GM12878 (cell line): ENCODE measurements at regions not wholly inside any gene's neighbourhood (a gene's known extent, or its start where the extent isn't known, plus 50 kb on each side); places are given as distances from the start of the nearest gene placed in this dataset.

ENCODE experiments used
- ATAC-seq: fragments of 200-7000 bp; cut with Tn5 transposase; 3 replicates; pipeline ENCODE4 v1.9.1; 2020; ENCODE audit warnings: mild to moderate bottlenecking, moderate library complexity
- BruUV-seq: library from RNA; stranded (reverse); fragments of 400-500 nt; replicated peaks from 2 replicates; lab custom pipeline; 2021; lab: Mats Ljungman, UMichigan
- CTCF ChIA-PET: fragments of 300-600 bp; sonication (Branson Sonifier 250); formaldehyde crosslinking; extraction: SDS; loops from one replicate; lab custom pipeline; 2021; ENCODE audit warnings: inconsistent platforms; lab: Yijun Ruan, JAX
- POLR2A ChIA-PET: fragments of 350-600 bp; formaldehyde crosslinking; extraction: SDS; loops from one replicate; lab custom pipeline; 2021; ENCODE audit warnings: inconsistent platforms; lab: Charles Lee
- RAD21 ChIA-PET: fragments of 300-600 bp; sonication (Branson Sonifier 250); formaldehyde crosslinking; loops from one replicate; lab custom pipeline; 2023; ENCODE audit warnings: antibody characterized with exemption; ENCODE audit not compliant: unreplicated experiment; lab: Charles Lee
- SMC1A ChIA-PET: fragments of 300-600 bp; sonication (Branson Sonifier 250); formaldehyde crosslinking; loops from one replicate; lab custom pipeline; 2023; ENCODE audit not compliant: unreplicated experiment, uncharacterized antibody; lab: Charles Lee
- DNase-seq: peaks from one replicate; pipeline ENCODE4 v3.0.0-alpha.2; 2011; ENCODE audit warnings: low read depth, low spot score
- FAIRE-seq: peaks from 3 replicates; lab custom pipeline; 2011; peaks lifted over from hg19 to GRCh38; lab: Jason Lieb, UNC
- H2AFZ ChIP-seq: 2 replicates; pipeline ENCODE4 v1.6.0; 2011; ENCODE audit warnings: low read depth, low read length, control low read depth; ENCODE audit not compliant: control insufficient read depth
- H3K27ac ChIP-seq: 2 replicates; pipeline ENCODE4 v1.5.1; 2011; ENCODE audit warnings: control low read depth; ENCODE audit not compliant: control insufficient read depth, insufficient read depth
- H3K27me3 ChIP-seq, 2 experiments: replicated peaks in 1 of 2; 2 replicates each; pipeline versions ENCODE4 v1.6.0 to v1.6.1; 2011; ENCODE audit warnings: low read length in 1 of 2; ENCODE audit not compliant: control insufficient read depth in 2 of 2, insufficient read depth in 2 of 2
- H3K36me3 ChIP-seq, 2 experiments: 2 replicates each; pipeline ENCODE4 v1.5.1; 2011; ENCODE audit warnings: low read length in 1 of 2; ENCODE audit not compliant: control insufficient read depth in 2 of 2, insufficient read depth in 2 of 2
- H3K4me1 ChIP-seq: 2 replicates; pipeline ENCODE4 v1.6.1; 2011; ENCODE audit warnings: mild to moderate bottlenecking, low read length, moderate library complexity, mixed read lengths; ENCODE audit not compliant: control insufficient read depth, insufficient read depth
- H3K4me2 ChIP-seq: 2 replicates; pipeline ENCODE4 v1.6.0; 2011; ENCODE audit warnings: control low read depth; ENCODE audit not compliant: control insufficient read depth, insufficient read depth
- H3K4me3 ChIP-seq: fragments of 200-600 bp; sonication (generic); 2 replicates; pipeline ENCODE4 v1.5.1; 2016
- H3K79me2 ChIP-seq: 2 replicates; pipeline ENCODE4 v1.6.0; 2011; ENCODE audit warnings: low read length; ENCODE audit not compliant: control insufficient read depth, insufficient read depth
- H3K9ac ChIP-seq: 2 replicates; pipeline ENCODE4 v1.8.0; 2011; ENCODE audit warnings: low read length, control low read depth, mixed read lengths; ENCODE audit not compliant: control insufficient read depth, insufficient read depth
- H3K9me3 ChIP-seq: replicated peaks from 3 replicates; pipeline ENCODE4 v1.5.1; 2011; ENCODE audit warnings: mild to moderate bottlenecking, low read length; ENCODE audit not compliant: control insufficient read depth, insufficient read depth
- H4K20me1 ChIP-seq: 2 replicates; pipeline ENCODE4 v1.6.0; 2011; ENCODE audit not compliant: control insufficient read depth, insufficient read depth
- ASH2L ChIP-seq: fragments of 300-600, 200-600 bp; sonication (generic); IDR thresholded peaks from 2 replicates; pipeline ENCODE4 v1.6.1; 2017; ENCODE audit warnings: low read depth, mild to moderate bottlenecking, borderline replicate concordance
- CBX3 ChIP-seq: fragments of 200-600 bp; sonication (generic); IDR thresholded peaks from 2 replicates; pipeline ENCODE4 v1.6.1; 2016; ENCODE audit warnings: low read depth, borderline replicate concordance
- DPF2 ChIP-seq: fragments of 450-650 bp; IDR thresholded peaks from 2 replicates; pipeline ENCODE4 v1.6.1; 2017; ENCODE audit warnings: mild to moderate bottlenecking
- EZH2 ChIP-seq: IDR thresholded peaks from 2 replicates; pipeline ENCODE4 v1.6.1; 2012; ENCODE audit warnings: low read depth, mild to moderate bottlenecking, control low read depth, inconsistent platforms, low read length, borderline replicate concordance; ENCODE audit not compliant: control insufficient read depth
- GATAD2B ChIP-seq: fragments of 450-650 bp; conservative IDR thresholded peaks from 2 replicates; pipeline ENCODE4 v1.6.1; 2017; ENCODE audit warnings: low read depth, mild to moderate bottlenecking, moderate library complexity
- NR2C2 ChIP-seq: IDR thresholded peaks from 2 replicates; pipeline ENCODE4 v1.6.1; 2011; ENCODE audit warnings: borderline replicate concordance, low read depth; ENCODE audit not compliant: control insufficient read depth, insufficient read length
- POLR2A ChIP-seq: IDR thresholded peaks from 2 replicates; pipeline ENCODE4 v1.6.1; 2011; ENCODE audit warnings: low read depth, mild to moderate bottlenecking, low read length
- SMAD1 ChIP-seq: fragments of 450-650 bp; IDR thresholded peaks from 2 replicates; pipeline ENCODE4 v1.6.1; 2018; ENCODE audit warnings: mild to moderate bottlenecking, low read depth; ENCODE audit not compliant: partially characterized antibody
- SREBF1 ChIP-seq: IDR thresholded peaks from 2 replicates; pipeline ENCODE4 v1.6.1; 2012; ENCODE audit warnings: mild to moderate bottlenecking, low read length
- WGBS: methylation state at CpG from one replicate; pipeline ENCODE4 v1.1.6; 2016; ENCODE audit warnings: low lambda C conversion rate; ENCODE audit not compliant: insufficient replicate concordance, insufficient coverage; ENCODE audit errors: missing lambda C conversion rate; 5-methylcytosine and 5-hydroxymethylcytosine counted together
- in situ Hi-C: fragments of 300-500 bp; cut with MboI; formaldehyde crosslinking; loops from 9 replicates; pipeline ENCODE4 v1.14.3; 2018; ENCODE audit warnings: mixed read lengths
- intact Hi-C: fragments of 100-400 bp; cut with micrococcal nuclease; formaldehyde crosslinking; loops from one replicate; pipeline ENCODE4 v1.14.2; 2022; ENCODE audit not compliant: unreplicated experiment
- TF ChIP-seq, protein P1 (sequence below): fragments of 450-650 bp; conservative IDR thresholded peaks from 2 replicates; pipeline ENCODE4 v1.6.1; 2017; ENCODE audit warnings: mild to moderate bottlenecking, moderate library complexity
- TF ChIP-seq, protein P2 (sequence below): IDR thresholded peaks from 2 replicates; pipeline ENCODE4 v1.6.1; 2011; ENCODE audit warnings: borderline replicate concordance, low read depth, mild to moderate bottlenecking, moderate library complexity, low read length; ENCODE audit not compliant: insufficient read depth, poor library complexity, severe bottlenecking
- TF ChIP-seq, protein P3 (sequence below): fragments of 450-650 bp; IDR thresholded peaks from 2 replicates; pipeline ENCODE4 v1.6.1; 2017; ENCODE audit warnings: mild to moderate bottlenecking, low read depth, inconsistent platforms; ENCODE audit not compliant: poor library complexity, severe bottlenecking
- TF ChIP-seq, protein P4 (sequence below): IDR thresholded peaks from 2 replicates; pipeline ENCODE4 v1.6.1; 2011; ENCODE audit warnings: low read depth, low read length, improper control_type of control experiment, borderline replicate concordance
- TF ChIP-seq, protein P5 (sequence below): fragments of 450-650 bp; IDR thresholded peaks from 2 replicates; pipeline ENCODE4 v1.6.1; 2017; ENCODE audit warnings: mild to moderate bottlenecking, moderate library complexity

DNA sequence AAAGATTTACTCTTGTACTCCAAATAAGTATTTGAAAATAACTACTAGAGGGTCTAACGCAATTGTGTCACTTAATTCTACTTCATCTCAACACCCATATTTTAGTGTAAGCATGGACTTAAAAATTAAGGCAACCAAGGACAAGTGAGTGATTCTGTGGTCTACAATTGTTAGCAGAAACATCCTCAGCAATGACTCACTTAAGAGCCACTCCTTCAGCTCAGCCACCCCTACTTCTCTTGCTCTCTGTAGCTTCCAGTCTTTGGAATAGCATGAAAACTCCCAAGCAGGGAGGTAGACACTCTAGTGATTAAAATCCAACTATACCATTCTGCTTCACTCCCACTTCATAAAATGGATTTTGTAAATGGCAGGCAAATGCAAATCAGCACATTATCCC lies 116.0 kb upstream of the LRRN1 start:
- H3K4me2 ChIP-seq = no peak overlapping the region
- ATAC-seq (no peak), FAIRE-seq (no peak), DNase-seq (no peak)
- no peak overlapping the region for H2AFZ ChIP-seq
- ChIA-PET RAD21 (no interaction called here), POLR2A (no interaction called here), SMC1A (interaction anchor here (1.0 kb wide), 1 partner anchor 11 kb away, joined by 3 read pairs; no protein-coding TSS in a partner anchor), CTCF (no interaction called here)
- H3K36me3 ChIP-seq = no peaks in the 10 kb centered on the region
- intact Hi-C loops (no loop called here), in situ Hi-C loops (no loop called here)
- BruUV-seq = no TSS peak
- H3K4me3 ChIP-seq = no peak overlapping the region
- no peak overlapping the region for H3K9ac ChIP-seq
- H3K79me2 ChIP-seq = no peaks in the 10 kb centered on the region
- no peaks in the 10 kb centered on the region for H4K20me1 ChIP-seq
- 35% methylated on average over 1 of the region's 1 CpG for WGBS
- no peaks in the 10 kb centered on the region for H3K9me3 ChIP-seq
- no peaks in the 10 kb centered on the region for H3K4me1 ChIP-seq
- H3K27me3 ChIP-seq = no peaks in the 10 kb centered on the region
- H3K27ac ChIP-seq = no peak overlapping the region
- no peak for TF ChIP-seq CBX3
- no peak for TF ChIP-seq SREBF1
- no peak for TF ChIP-seq SMAD1
- TF ChIP-seq ASH2L = no peak
- no peak for TF ChIP-seq GATAD2B
- no peak for TF ChIP-seq DPF2
- TF ChIP-seq, protein P1, sequence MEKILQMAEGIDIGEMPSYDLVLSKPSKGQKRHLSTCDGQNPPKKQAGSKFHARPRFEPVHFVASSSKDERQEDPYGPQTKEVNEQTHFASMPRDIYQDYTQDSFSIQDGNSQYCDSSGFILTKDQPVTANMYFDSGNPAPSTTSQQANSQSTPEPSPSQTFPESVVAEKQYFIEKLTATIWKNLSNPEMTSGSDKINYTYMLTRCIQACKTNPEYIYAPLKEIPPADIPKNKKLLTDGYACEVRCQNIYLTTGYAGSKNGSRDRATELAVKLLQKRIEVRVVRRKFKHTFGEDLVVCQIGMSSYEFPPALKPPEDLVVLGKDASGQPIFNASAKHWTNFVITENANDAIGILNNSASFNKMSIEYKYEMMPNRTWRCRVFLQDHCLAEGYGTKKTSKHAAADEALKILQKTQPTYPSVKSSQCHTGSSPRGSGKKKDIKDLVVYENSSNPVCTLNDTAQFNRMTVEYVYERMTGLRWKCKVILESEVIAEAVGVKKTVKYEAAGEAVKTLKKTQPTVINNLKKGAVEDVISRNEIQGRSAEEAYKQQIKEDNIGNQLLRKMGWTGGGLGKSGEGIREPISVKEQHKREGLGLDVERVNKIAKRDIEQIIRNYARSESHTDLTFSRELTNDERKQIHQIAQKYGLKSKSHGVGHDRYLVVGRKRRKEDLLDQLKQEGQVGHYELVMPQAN = no peak
- TF ChIP-seq, protein P2, sequence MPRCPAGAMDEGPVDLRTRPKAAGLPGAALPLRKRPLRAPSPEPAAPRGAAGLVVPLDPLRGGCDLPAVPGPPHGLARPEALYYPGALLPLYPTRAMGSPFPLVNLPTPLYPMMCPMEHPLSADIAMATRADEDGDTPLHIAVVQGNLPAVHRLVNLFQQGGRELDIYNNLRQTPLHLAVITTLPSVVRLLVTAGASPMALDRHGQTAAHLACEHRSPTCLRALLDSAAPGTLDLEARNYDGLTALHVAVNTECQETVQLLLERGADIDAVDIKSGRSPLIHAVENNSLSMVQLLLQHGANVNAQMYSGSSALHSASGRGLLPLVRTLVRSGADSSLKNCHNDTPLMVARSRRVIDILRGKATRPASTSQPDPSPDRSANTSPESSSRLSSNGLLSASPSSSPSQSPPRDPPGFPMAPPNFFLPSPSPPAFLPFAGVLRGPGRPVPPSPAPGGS = no peak
- TF ChIP-seq, protein P3, sequence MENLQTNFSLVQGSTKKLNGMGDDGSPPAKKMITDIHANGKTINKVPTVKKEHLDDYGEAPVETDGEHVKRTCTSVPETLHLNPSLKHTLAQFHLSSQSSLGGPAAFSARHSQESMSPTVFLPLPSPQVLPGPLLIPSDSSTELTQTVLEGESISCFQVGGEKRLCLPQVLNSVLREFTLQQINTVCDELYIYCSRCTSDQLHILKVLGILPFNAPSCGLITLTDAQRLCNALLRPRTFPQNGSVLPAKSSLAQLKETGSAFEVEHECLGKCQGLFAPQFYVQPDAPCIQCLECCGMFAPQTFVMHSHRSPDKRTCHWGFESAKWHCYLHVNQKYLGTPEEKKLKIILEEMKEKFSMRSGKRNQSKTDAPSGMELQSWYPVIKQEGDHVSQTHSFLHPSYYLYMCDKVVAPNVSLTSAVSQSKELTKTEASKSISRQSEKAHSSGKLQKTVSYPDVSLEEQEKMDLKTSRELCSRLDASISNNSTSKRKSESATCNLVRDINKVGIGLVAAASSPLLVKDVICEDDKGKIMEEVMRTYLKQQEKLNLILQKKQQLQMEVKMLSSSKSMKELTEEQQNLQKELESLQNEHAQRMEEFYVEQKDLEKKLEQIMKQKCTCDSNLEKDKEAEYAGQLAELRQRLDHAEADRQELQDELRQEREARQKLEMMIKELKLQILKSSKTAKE = no peak
- no peak for TF ChIP-seq POLR2A
- TF ChIP-seq EZH2 = no peak
- TF ChIP-seq NR2C2 = no peak
- TF ChIP-seq, protein P4, sequence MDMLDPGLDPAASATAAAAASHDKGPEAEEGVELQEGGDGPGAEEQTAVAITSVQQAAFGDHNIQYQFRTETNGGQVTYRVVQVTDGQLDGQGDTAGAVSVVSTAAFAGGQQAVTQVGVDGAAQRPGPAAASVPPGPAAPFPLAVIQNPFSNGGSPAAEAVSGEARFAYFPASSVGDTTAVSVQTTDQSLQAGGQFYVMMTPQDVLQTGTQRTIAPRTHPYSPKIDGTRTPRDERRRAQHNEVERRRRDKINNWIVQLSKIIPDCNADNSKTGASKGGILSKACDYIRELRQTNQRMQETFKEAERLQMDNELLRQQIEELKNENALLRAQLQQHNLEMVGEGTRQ = no peak
- TF ChIP-seq, protein P5, sequence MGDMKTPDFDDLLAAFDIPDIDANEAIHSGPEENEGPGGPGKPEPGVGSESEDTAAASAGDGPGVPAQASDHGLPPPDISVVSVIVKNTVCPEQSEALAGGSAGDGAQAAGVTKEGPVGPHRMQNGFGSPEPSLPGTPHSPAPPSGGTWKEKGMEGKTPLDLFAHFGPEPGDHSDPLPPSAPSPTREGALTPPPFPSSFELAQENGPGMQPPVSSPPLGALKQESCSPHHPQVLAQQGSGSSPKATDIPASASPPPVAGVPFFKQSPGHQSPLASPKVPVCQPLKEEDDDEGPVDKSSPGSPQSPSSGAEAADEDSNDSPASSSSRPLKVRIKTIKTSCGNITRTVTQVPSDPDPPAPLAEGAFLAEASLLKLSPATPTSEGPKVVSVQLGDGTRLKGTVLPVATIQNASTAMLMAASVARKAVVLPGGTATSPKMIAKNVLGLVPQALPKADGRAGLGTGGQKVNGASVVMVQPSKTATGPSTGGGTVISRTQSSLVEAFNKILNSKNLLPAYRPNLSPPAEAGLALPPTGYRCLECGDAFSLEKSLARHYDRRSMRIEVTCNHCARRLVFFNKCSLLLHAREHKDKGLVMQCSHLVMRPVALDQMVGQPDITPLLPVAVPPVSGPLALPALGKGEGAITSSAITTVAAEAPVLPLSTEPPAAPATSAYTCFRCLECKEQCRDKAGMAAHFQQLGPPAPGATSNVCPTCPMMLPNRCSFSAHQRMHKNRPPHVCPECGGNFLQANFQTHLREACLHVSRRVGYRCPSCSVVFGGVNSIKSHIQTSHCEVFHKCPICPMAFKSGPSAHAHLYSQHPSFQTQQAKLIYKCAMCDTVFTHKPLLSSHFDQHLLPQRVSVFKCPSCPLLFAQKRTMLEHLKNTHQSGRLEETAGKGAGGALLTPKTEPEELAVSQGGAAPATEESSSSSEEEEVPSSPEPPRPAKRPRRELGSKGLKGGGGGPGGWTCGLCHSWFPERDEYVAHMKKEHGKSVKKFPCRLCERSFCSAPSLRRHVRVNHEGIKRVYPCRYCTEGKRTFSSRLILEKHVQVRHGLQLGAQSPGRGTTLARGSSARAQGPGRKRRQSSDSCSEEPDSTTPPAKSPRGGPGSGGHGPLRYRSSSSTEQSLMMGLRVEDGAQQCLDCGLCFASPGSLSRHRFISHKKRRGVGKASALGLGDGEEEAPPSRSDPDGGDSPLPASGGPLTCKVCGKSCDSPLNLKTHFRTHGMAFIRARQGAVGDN = no peak
